ENCODE measurements at regions not wholly inside any gene's neighbourhood (a gene's known extent, or its start where the extent isn't known, plus 50 kb on each side); places are given as distances from the start of the nearest gene placed in this dataset.

- DNase-seq: no peak
- TF ChIP-seq CTCF (IDR thresholded peaks at IDR 0.05): no peak
- H3K9ac ChIP-seq (ENCODE audit: low read depth in 2 of 2, low read length in 2 of 2): no peak overlapping the region
- no peak overlapping the region for H3K27ac ChIP-seq
- no peaks in the 10 kb centered on the region for H3K36me3 ChIP-seq
- no peaks in the 10 kb centered on the region for H3K4me1 ChIP-seq
- no peaks in the 10 kb centered on the region for H3K27me3 ChIP-seq
- H3K9me3 ChIP-seq: no peaks in the 10 kb centered on the region
- intact Hi-C loops (cut with DNase I): no loop called here
- no peak overlapping the region for H3K4me3 ChIP-seq
Observed at GRCh38 chr10:43982250-43982649, 333.6 kb upstream of the ZNF32 start.

- DNase-seq: no peak
- no peak overlapping the region for H3K27ac ChIP-seq
- intact Hi-C loops (cut with DNase I): no loop called here
- H3K9ac ChIP-seq (ENCODE audit: low read depth in 2 of 2, low read length in 2 of 2): no peak overlapping the region
- H3K4me1 ChIP-seq: no peaks in the 10 kb centered on the region
- H3K36me3 ChIP-seq: no peaks in the 10 kb centered on the region
- H3K4me3 ChIP-seq: no peak overlapping the region
- no peaks in the 10 kb centered on the region for H3K9me3 ChIP-seq
- H3K27me3 ChIP-seq: no peaks in the 10 kb centered on the region
- no peak for TF ChIP-seq CTCF (IDR thresholded peaks at IDR 0.05)
Observed at GRCh38 chr10:43981696-43982095, 333.0 kb upstream of the ZNF32 start.

GRCh38 chr10:43981232-43981631 lies 332.6 kb upstream of the ZNF32 start:
- Histone ChIP-seq H3K27me3 (no peaks in the 10 kb centered on the region), H3K9me3 (no peaks in the 10 kb centered on the region), H3K4me3 (no peak overlapping the region), H3K9ac (ENCODE audit: low read depth in 2 of 2, low read length in 2 of 2) (no peak overlapping the region), H3K27ac (no peak overlapping the region), H3K4me1 (no peaks in the 10 kb centered on the region), H3K36me3 (no peaks in the 10 kb centered on the region)
- DNase-seq: no peak
- intact Hi-C loops (cut with DNase I): no loop called here
- TF ChIP-seq CTCF (IDR thresholded peaks at IDR 0.05): no peak

- H3K27ac ChIP-seq: no peak overlapping the region
- H3K36me3 ChIP-seq: no peaks in the 10 kb centered on the region
- no peak for TF ChIP-seq CTCF (IDR thresholded peaks at IDR 0.05)
- H3K4me3 ChIP-seq: no peak overlapping the region
- no peak overlapping the region for H3K9ac ChIP-seq (ENCODE audit: low read depth in 2 of 2, low read length in 2 of 2)
- H3K9me3 ChIP-seq: no peaks in the 10 kb centered on the region
- no peaks in the 10 kb centered on the region for H3K27me3 ChIP-seq
- H3K4me1 ChIP-seq: no peaks in the 10 kb centered on the region
- DNase-seq: no peak
- intact Hi-C loops (cut with DNase I): no loop called here
Observed at GRCh38 chr10:43980715-43981114, 332.0 kb upstream of the ZNF32 start.

GRCh38 chr10:43980313-43980712 lies 331.6 kb upstream of the ZNF32 start:
- intact Hi-C loops (cut with DNase I): no loop called here
- Histone ChIP-seq H3K9ac (ENCODE audit: low read depth in 2 of 2, low read length in 2 of 2) (no peak overlapping the region), H3K4me3 (no peak overlapping the region), H3K27ac (no peak overlapping the region), H3K4me1 (no peaks in the 10 kb centered on the region), H3K36me3 (no peaks in the 10 kb centered on the region), H3K27me3 (no peaks in the 10 kb centered on the region), H3K9me3 (no peaks in the 10 kb centered on the region)
- no peak for TF ChIP-seq CTCF (IDR thresholded peaks at IDR 0.05)
- no peak for DNase-seq

- H3K4me3 ChIP-seq: no peak overlapping the region
- intact Hi-C loops (cut with DNase I): no loop called here
- no peaks in the 10 kb centered on the region for H3K4me1 ChIP-seq
- TF ChIP-seq CTCF (IDR thresholded peaks at IDR 0.05): no peak
- DNase-seq: no peak
- no peak overlapping the region for H3K9ac ChIP-seq (ENCODE audit: low read depth in 2 of 2, low read length in 2 of 2)
- H3K27ac ChIP-seq: no peak overlapping the region
- H3K36me3 ChIP-seq: no peaks in the 10 kb centered on the region
- H3K9me3 ChIP-seq: no peaks in the 10 kb centered on the region
- H3K27me3 ChIP-seq: no peaks in the 10 kb centered on the region
Observed at GRCh38 chr10:43979551-43979950, 330.9 kb upstream of the ZNF32 start.
